B cell (primary cell): ENCODE measurements at regions not wholly inside any gene's neighbourhood (a gene's known extent, or its start where the extent isn't known, plus 50 kb on each side); places are given as distances from the start of the nearest gene placed in this dataset.

ENCODE experiments used
- ATAC-seq: fragments of 200-7000 bp; cut with Tn5 transposase; one replicate; pipeline ENCODE4 v1.10.0; 2021; ENCODE audit warnings: low read depth, mild to moderate bottlenecking, moderate number of reproducible peaks, moderate library complexity
- CTCF ChIA-PET: fragments of 350-600 bp; sonication (Branson Sonifier 250); formaldehyde crosslinking; loops from one replicate; lab custom pipeline; 2021; ENCODE audit warnings: antibody characterized with exemption, inconsistent platforms; lab: Charles Lee
- POLR2A ChIA-PET: fragments of 350-600 bp; sonication (Branson Sonifier 250); formaldehyde crosslinking; loops from one replicate; lab custom pipeline; 2021; ENCODE audit warnings: antibody characterized with exemption; lab: Charles Lee
- DNase-seq: peaks from one replicate; pipeline ENCODE4 v3.0.0; 2013
- H2AFZ ChIP-seq: 2 replicates; pipeline ENCODE4 v1.6.1; 2012; ENCODE audit warnings: mild to moderate bottlenecking, low read depth, low read length; ENCODE audit not compliant: insufficient read depth, poor library complexity, severe bottlenecking
- H3K27ac ChIP-seq, 2 donors: 1 replicate in 1 of 2; 2 replicates in 1 of 2; pipeline ENCODE4 v1.5.1; 2012 to 2013; ENCODE audit warnings: low read length in 2 of 2, mild to moderate bottlenecking in 2 of 2, moderate library complexity in 1 of 2
- H3K27me3 ChIP-seq, 4 experiments: fragments of 200-600 bp in 1 of 4; sonication (generic) in 1 of 4; replicated peaks in 1 of 4; 1 replicate in 2 of 4; 2 replicates in 2 of 4; pipeline versions ENCODE4 v1.6.1 to v1.7.0; 2013 to 2016; ENCODE audit warnings: low read length in 3 of 4, mild to moderate bottlenecking in 2 of 4, mixed read lengths in 1 of 4, moderate library complexity in 1 of 4; ENCODE audit not compliant: insufficient read depth in 4 of 4, control insufficient read depth in 3 of 4; ENCODE audit errors: control extremely low read depth in 1 of 4
- H3K36me3 ChIP-seq, 2 experiments: replicated peaks in 1 of 2; 1 replicate in 1 of 2; 2 replicates in 1 of 2; pipeline versions ENCODE4 v1.6.1 to v1.7.1; 2013; ENCODE audit warnings: low read length in 1 of 2; ENCODE audit not compliant: insufficient read depth in 2 of 2, control insufficient read depth in 1 of 2; ENCODE audit errors: control extremely low read depth in 1 of 2, extremely low read depth in 1 of 2
- H3K4me1 ChIP-seq, 2 donors: fragments of 200-600 bp in 1 of 2; sonication (generic) in 1 of 2; 1 replicate in 1 of 2; 2 replicates in 1 of 2; pipeline versions ENCODE4 v1.5.1 to v1.6.1; 2013 to 2017; ENCODE audit warnings: low read length in 2 of 2; ENCODE audit not compliant: control insufficient read depth in 2 of 2, insufficient read depth in 2 of 2
- H3K4me2 ChIP-seq: replicated peaks from 2 replicates; pipeline ENCODE3; 2012; ENCODE audit warnings: mild to moderate bottlenecking, low read depth, low read length; ENCODE audit not compliant: poor library complexity, severe bottlenecking
- H3K4me3 ChIP-seq, 5 experiments: fragments of 200-600 bp in 1 of 5; sonication (generic) in 1 of 5; 1 replicate in 3 of 5; 2 replicates in 2 of 5; pipeline versions ENCODE4 v1.5.1 to v1.7.0; 2011 to 2016; ENCODE audit warnings: low read length in 4 of 5, mild to moderate bottlenecking in 4 of 5, low read depth in 2 of 5, control low read depth in 1 of 5, moderate library complexity in 1 of 5; ENCODE audit not compliant: insufficient read depth in 1 of 5; ENCODE audit errors: control extremely low read depth in 1 of 5, extremely low read depth in 1 of 5
- H3K79me2 ChIP-seq: fragments of 200-600 bp; sonication (generic); one replicate; pipeline ENCODE4 v1.6.0; 2016; ENCODE audit warnings: low read length; ENCODE audit not compliant: control insufficient read depth, insufficient read depth
- H3K9ac ChIP-seq: fragments of 200-600 bp; sonication (generic); 2 replicates; pipeline ENCODE4 v1.6.1; 2017; ENCODE audit warnings: mild to moderate bottlenecking, low read length, moderate library complexity
- H3K9me3 ChIP-seq, 3 donors: one replicate each; pipeline versions ENCODE4 v1.6.1 to v1.7.1; 2013; ENCODE audit warnings: low read length in 2 of 3; ENCODE audit not compliant: control insufficient read depth in 2 of 3, insufficient read depth in 1 of 3; ENCODE audit errors: control extremely low read depth in 1 of 3
- H4K20me1 ChIP-seq: 2 replicates; pipeline ENCODE4 v1.6.0; 2012; ENCODE audit warnings: mild to moderate bottlenecking, low read length; ENCODE audit not compliant: insufficient read depth, control insufficient read depth, poor library complexity, severe bottlenecking
- H3K27ac Mint-ChIP-seq: one replicate; pipeline ENCODE4 v1.8.0; 2021; ENCODE audit warnings: mixed read lengths
- H3K27me3 Mint-ChIP-seq: one replicate; pipeline ENCODE4 v1.8.0; 2021; ENCODE audit warnings: mixed read lengths
- H3K4me1 Mint-ChIP-seq: one replicate; pipeline ENCODE4 v1.8.0; 2021; ENCODE audit warnings: mixed read lengths
- H3K4me3 Mint-ChIP-seq: one replicate; pipeline ENCODE4 v1.8.0; 2021; ENCODE audit warnings: mixed read lengths
- H3K9me3 Mint-ChIP-seq: one replicate; pipeline ENCODE4 v1.8.0; 2022; ENCODE audit warnings: mixed read lengths; ENCODE audit not compliant: insufficient read depth
- CTCF ChIP-seq: fragments of 200-600 bp; IDR thresholded peaks from one replicate; pipeline ENCODE4 v1.8.0; 2022; ENCODE audit warnings: antibody characterized with exemption, mild to moderate bottlenecking
- EZH2 ChIP-seq: IDR thresholded peaks from 2 replicates; pipeline ENCODE4 v1.6.1; 2012; ENCODE audit warnings: borderline replicate concordance, low read depth, mild to moderate bottlenecking, moderate library complexity, low read length; ENCODE audit not compliant: insufficient read depth, poor library complexity, severe bottlenecking
- WGBS: methylation state at CpG from one replicate; pipeline ENCODE4 v1.1.5; 2013; ENCODE audit warnings: missing lambda C conversion rate; ENCODE audit not compliant: insufficient coverage; 5-methylcytosine and 5-hydroxymethylcytosine counted together
- intact Hi-C: fragments of 100-400 bp; cut with micrococcal nuclease; formaldehyde crosslinking; loops from one replicate; pipeline ENCODE4 v1.10.0; 2022

- Histone ChIP-seq H3K4me1 (no peaks in the 10 kb centered on the region), H3K9me3 (peaks cover 0 to 8% (median 4%) of the 10 kb centered on the region in 3 donors), H3K27ac (no peak overlapping the region), H3K36me3 (no peaks in the 10 kb centered on the region), H3K27me3 (peaks cover 0 to 5% (median 0%) of the 10 kb centered on the region in 4 experiments), H2AFZ (no peak overlapping the region), H3K4me3 (no peak overlapping the region), H4K20me1 (no peaks in the 10 kb centered on the region), H3K79me2 (no peaks in the 10 kb centered on the region), H3K9ac (no peak overlapping the region), H3K4me2 (no peak overlapping the region)
- no peak for DNase-seq
- no peaks in the 10 kb centered on the region for H3K4me1 Mint-ChIP-seq
- WGBS: 93% methylated on average over 4 of the region's 5 CpGs
- no peak for ATAC-seq
- ChIA-PET CTCF (no interaction called here), POLR2A (no interaction called here)
- intact Hi-C loops: no loop called here
- no peak overlapping the region for H3K4me3 Mint-ChIP-seq
- no peaks in the 10 kb centered on the region for H3K9me3 Mint-ChIP-seq
- TF ChIP-seq CTCF: no peak
- no peak for TF ChIP-seq EZH2
- H3K27ac Mint-ChIP-seq: no peak overlapping the region
- peaks cover 18% of the 10 kb centered on the region for H3K27me3 Mint-ChIP-seq
Observed at GRCh38 chr1:55747408-55747841, 532.3 kb upstream of the USP24 start.

GRCh38 chr1:55746710-55747109 is 531.5 kb upstream of the USP24 start:
- Mint-ChIP-seq H3K9me3 (no peaks in the 10 kb centered on the region), H3K27ac (no peak overlapping the region), H3K27me3 (peaks cover 18% of the 10 kb centered on the region), H3K4me1 (no peaks in the 10 kb centered on the region), H3K4me3 (no peak overlapping the region)
- Histone ChIP-seq H3K27ac (no peak overlapping the region), H3K36me3 (no peaks in the 10 kb centered on the region), H3K9me3 (peaks cover 0 to 8% (median 4%) of the 10 kb centered on the region in 3 donors), H3K4me1 (no peaks in the 10 kb centered on the region), H3K4me3 (no peak overlapping the region), H2AFZ (no peak overlapping the region), H4K20me1 (no peaks in the 10 kb centered on the region), H3K9ac (no peak overlapping the region), H3K27me3 (peaks cover 0 to 5% (median 0%) of the 10 kb centered on the region in 4 experiments), H3K79me2 (no peaks in the 10 kb centered on the region), H3K4me2 (no peak overlapping the region)
- CTCF ChIA-PET: no interaction called here
- intact Hi-C loops: no loop called here
- TF ChIP-seq EZH2: no peak
- DNase-seq: no peak
- POLR2A ChIA-PET: no interaction called here
- no peak for ATAC-seq
